K562 (cell line): ENCODE measurements at regions not wholly inside any gene's neighbourhood (a gene's known extent, or its start where the extent isn't known, plus 50 kb on each side); places are given as distances from the start of the nearest gene placed in this dataset.

Source experiments
- ATAC-seq: fragments of 200-7000 bp; cut with Tn5 transposase; 3 replicates; pipeline ENCODE4 v1.9.1; 2020; ENCODE audit warnings: moderate library complexity
- BruUV-seq: library from RNA; stranded (reverse); fragments of 400-500 nt; replicated peaks from 2 replicates; lab custom pipeline; 2021; lab: Mats Ljungman, UMichigan
- CTCF ChIA-PET: fragments of 300-600 bp; formaldehyde crosslinking; extraction: SDS; loops from one replicate; lab custom pipeline; 2021; ENCODE audit warnings: low intra/inter-chr PET ratio; lab: Yijun Ruan, JAX
- POLR2A ChIA-PET: fragments of 300-600, 350-650 bp; sonication (Branson Sonifier 250); formaldehyde crosslinking; extraction: SDS; loops from one replicate; lab custom pipeline; 2021; ENCODE audit warnings: antibody characterized with exemption, inconsistent platforms; lab: Yijun Ruan, JAX
- DNase-seq, 4 experiments: peaks; one replicate each; pipeline versions ENCODE4 v3.0.0 to v3.0.0-alpha.2; 2011 to 2018; ENCODE audit warnings: low spot score in 3 of 4, mixed read lengths in 3 of 4; ENCODE audit errors: extremely low read depth in 1 of 4
- FAIRE-seq: peaks from 2 replicates; lab custom pipeline; 2011; peaks lifted over from hg19 to GRCh38; lab: Jason Lieb, UNC
- H2AFZ ChIP-seq: 2 replicates; pipeline ENCODE4 v1.6.0; 2011; ENCODE audit warnings: low read depth, low read length, control low read depth, inconsistent platforms
- H3K27ac ChIP-seq: fragments of 200-600 bp; 3 replicates; pipeline ENCODE4 v1.8.0; 2011; ENCODE audit warnings: low read depth, mild to moderate bottlenecking, control low read depth, inconsistent platforms, low read length, moderate library complexity, mixed read lengths; ENCODE audit errors: extremely low read depth
- H3K27me3 ChIP-seq, 2 experiments: fragments of 300-600 bp in 1 of 2; 2 replicates in 1 of 2; 3 replicates in 1 of 2; pipeline versions ENCODE4 v1.6.0 to v1.8.0; 2011; ENCODE audit warnings: inconsistent platforms in 2 of 2, low read length in 2 of 2, mild to moderate bottlenecking in 1 of 2, mixed read lengths in 1 of 2, moderate library complexity in 1 of 2; ENCODE audit not compliant: control insufficient read depth in 2 of 2, insufficient read depth in 2 of 2
- H3K36me3 ChIP-seq: fragments of 300-600 bp; 3 replicates; pipeline ENCODE4 v1.8.0; 2011; ENCODE audit warnings: mild to moderate bottlenecking, low read length, inconsistent platforms; ENCODE audit not compliant: control insufficient read depth, insufficient read depth
- H3K4me1 ChIP-seq, 2 experiments: fragments of 200-600 bp in 1 of 2; replicated peaks in 1 of 2; 2 replicates in 1 of 2; 3 replicates in 1 of 2; pipeline versions ENCODE4 v1.5.1 to v1.8.0; 2011; ENCODE audit warnings: inconsistent platforms in 2 of 2, low read length in 2 of 2, mild to moderate bottlenecking in 1 of 2, mixed read lengths in 1 of 2, moderate library complexity in 1 of 2; ENCODE audit not compliant: control insufficient read depth in 2 of 2, insufficient read depth in 2 of 2
- H3K4me2 ChIP-seq: 2 replicates; pipeline ENCODE4 v1.6.1; 2011; ENCODE audit warnings: low read length, control low read depth, inconsistent platforms, mixed read lengths; ENCODE audit not compliant: insufficient read depth
- H3K4me3 ChIP-seq: fragments of 200-600 bp; sonication (generic), shearing (Covaris generic); 2 replicates; pipeline ENCODE4 v1.5.1; 2016; ENCODE audit warnings: control low read depth, inconsistent platforms
- H3K79me2 ChIP-seq: fragments of 200-600 bp; 3 replicates; pipeline ENCODE4 v1.8.0; 2011; ENCODE audit warnings: low read length, inconsistent platforms; ENCODE audit not compliant: control insufficient read depth, insufficient read depth
- H3K9ac ChIP-seq, 2 experiments: 2 replicates each; pipeline versions ENCODE4 v1.6.0 to v1.6.1; 2011; ENCODE audit warnings: low read depth in 2 of 2, low read length in 2 of 2, control low read depth in 1 of 2, inconsistent platforms in 1 of 2, mild to moderate bottlenecking in 1 of 2, mixed read lengths in 1 of 2; ENCODE audit not compliant: insufficient read depth in 1 of 2
- H3K9me1 ChIP-seq: one replicate; pipeline ENCODE4 v1.6.0; 2011; ENCODE audit warnings: inconsistent platforms, mild to moderate bottlenecking, low read length, moderate library complexity; ENCODE audit not compliant: control insufficient read depth, insufficient read depth
- H3K9me3 ChIP-seq: replicated peaks from 2 replicates; pipeline ENCODE4 v1.5.1; 2011; ENCODE audit warnings: low read depth, low read length, inconsistent platforms; ENCODE audit not compliant: control insufficient read depth, insufficient read depth
- H4K20me1 ChIP-seq: replicated peaks from 2 replicates; pipeline ENCODE4 v1.6.1; 2011; ENCODE audit warnings: low read length, inconsistent platforms, mixed read lengths; ENCODE audit not compliant: control insufficient read depth, insufficient read depth
- AFF4 ChIP-seq: sonication (generic); formaldehyde crosslinking; IDR thresholded peaks from 2 replicates; pipeline ENCODE4 v1.8.0; 2023; ENCODE audit warnings: mild to moderate bottlenecking, missing genetic modification reagents
- BACH1 ChIP-seq: fragments of 200-800 bp; sonication (Bioruptor generic); IDR thresholded peaks from 2 replicates; pipeline ENCODE4 v1.6.1; 2016; ENCODE audit warnings: missing genetic modification characterization, missing compliant biosample characterization
- CTCF ChIP-seq, 3 experiments: IDR thresholded peaks in 2 of 3; conservative IDR thresholded peaks in 1 of 3; 2 replicates each; pipeline ENCODE4 v1.5.1; 2011 to 2012; ENCODE audit warnings: low read length in 3 of 3, mild to moderate bottlenecking in 3 of 3, control low read depth in 2 of 3, improper control_type of control experiment in 1 of 3, inconsistent platforms in 1 of 3, low read depth in 1 of 3, mixed read lengths in 1 of 3, moderate library complexity in 1 of 3; ENCODE audit not compliant: insufficient read depth in 2 of 3
- E2F4 ChIP-seq: sonication (generic); formaldehyde crosslinking; IDR thresholded peaks from 2 replicates; pipeline ENCODE4 v1.8.0; 2022; ENCODE audit warnings: mild to moderate bottlenecking, low read depth, missing genetic modification reagents
- HDAC3 ChIP-seq: fragments of 450-650 bp; IDR thresholded peaks from 2 replicates; pipeline ENCODE4 v1.6.1; 2018; ENCODE audit warnings: borderline replicate concordance, mild to moderate bottlenecking, moderate library complexity; ENCODE audit not compliant: partially characterized antibody
- HDAC6 ChIP-seq: IDR thresholded peaks from 2 replicates; pipeline ENCODE4 v1.6.1; 2012; ENCODE audit warnings: low read depth, mild to moderate bottlenecking, control low read depth, inconsistent platforms, low read length, moderate library complexity
- KAT8 ChIP-seq: fragments of 450-650 bp; IDR thresholded peaks from 2 replicates; pipeline ENCODE4 v1.6.1; 2016; ENCODE audit warnings: low read depth, mild to moderate bottlenecking
- NFYB ChIP-seq: IDR thresholded peaks from 2 replicates; pipeline ENCODE4 v1.6.1; 2011; ENCODE audit warnings: mild to moderate bottlenecking, moderate library complexity; ENCODE audit not compliant: insufficient read length; ENCODE audit errors: extremely low read depth
- RAD21 ChIP-seq, 2 experiments: fragments of 250-450 bp in 1 of 2; fragments of 450-650 bp in 1 of 2; sonication (Bioruptor Pico) in 1 of 2; formaldehyde crosslinking in 1 of 2; IDR thresholded peaks in 1 of 2; conservative IDR thresholded peaks in 1 of 2; 2 replicates each; pipeline versions ENCODE4 v1.4.0 to v1.8.0; 2020 to 2022; ENCODE audit warnings: mild to moderate bottlenecking in 2 of 2, moderate library complexity in 1 of 2
- RB1 ChIP-seq: fragments of 450-650 bp; IDR thresholded peaks from 2 replicates; pipeline ENCODE4 v1.6.1; 2017; ENCODE audit warnings: low read depth, mild to moderate bottlenecking
- RBM22 ChIP-seq: fragments of 200-400 bp; formaldehyde crosslinking; IDR thresholded peaks from 2 replicates; pipeline ENCODE4 v1.6.1; 2018; ENCODE audit warnings: low read length, low read depth; ENCODE audit not compliant: poor library complexity, severe bottlenecking
- TAL1 ChIP-seq: fragments of 450-650 bp; IDR thresholded peaks from 2 replicates; pipeline ENCODE4 v1.6.1; 2016; ENCODE audit warnings: mild to moderate bottlenecking
- ZFP36 ChIP-seq: fragments of 150-350 bp; IDR thresholded peaks from 2 replicates; pipeline ENCODE4 v1.6.1; 2018; ENCODE audit warnings: low read length, low read depth; ENCODE audit not compliant: partially characterized antibody
- ZNF764 ChIP-seq: fragments of 250-450 bp; sonication (Bioruptor Pico); IDR thresholded peaks from 2 replicates; pipeline ENCODE4 v1.4.0; 2020; ENCODE audit warnings: low read depth, mild to moderate bottlenecking, moderate library complexity
- WGBS: fragments of 100-300 bp; shearing (Covaris generic); methylation state at CpG from one replicate; pipeline ENCODE4 v1.1.6; 2016; ENCODE audit warnings: low coverage, mixed read lengths; ENCODE audit not compliant: insufficient coverage; ENCODE audit errors: missing lambda C conversion rate; 5-methylcytosine and 5-hydroxymethylcytosine counted together
- in situ Hi-C: fragments of 300-500 bp; cut with MboI; formaldehyde crosslinking; loops from 4 replicates; pipeline ENCODE4 v1.15.0; 2018; ENCODE audit warnings: inconsistent platforms, mixed read lengths
- intact Hi-C: fragments of 100-400 bp; cut with micrococcal nuclease; formaldehyde crosslinking; loops from 2 replicates; pipeline ENCODE4 v1.14.2; 2022

GRCh38 chr1:213374369-213374768 is 323.3 kb downstream of the RPS6KC1 start:
- no peaks in the 10 kb centered on the region for H3K36me3 ChIP-seq
- no peak overlapping the region for H3K27ac ChIP-seq
- 15% methylated on average over 5 of the region's 5 CpGs for WGBS
- in situ Hi-C loops = no loop called here
- H3K9me3 ChIP-seq = no peaks in the 10 kb centered on the region
- no peak overlapping the region for H3K9ac ChIP-seq
- H3K4me1 ChIP-seq = no peaks in the 10 kb centered on the region
- BruUV-seq = no TSS peak
- intact Hi-C loops = loop anchor here (1.0 to 10.0 kb wide), 4 partner anchors 132 to 749 kb away; no protein-coding TSS in a partner anchor
- ChIA-PET CTCF (no interaction called here), POLR2A (no interaction called here)
- H3K9me1 ChIP-seq = no peaks in the 10 kb centered on the region
- H3K79me2 ChIP-seq = no peaks in the 10 kb centered on the region
- peaks cover 3 to 8% of the 10 kb centered on the region in 2 experiments; a peak in 4 of 5 replicates for H3K27me3 ChIP-seq
- FAIRE-seq = peak; percentile 92
- peak; percentile 77 to 83 (median 82) for DNase-seq
- no peak overlapping the region for H3K4me2 ChIP-seq
- H4K20me1 ChIP-seq = no peaks in the 10 kb centered on the region
- H2AFZ ChIP-seq = peak overlapping the region; percentile 5; the same call in 1 of the 2 replicates
- peak; percentile 95 for ATAC-seq
- H3K4me3 ChIP-seq = no peak overlapping the region
- TF ChIP-seq RAD21 (CRISPR knock-in tag; conservative IDR thresholded peaks at IDR 0.05 in 1 of 2, IDR thresholded peaks at IDR 0.05 in 1 of 2) = peak; percentile 73 to 86
- no peak for TF ChIP-seq BACH1 (tag)
- no peak for TF ChIP-seq ZFP36
- peak; percentile 79 to 94 (median 89) for TF ChIP-seq CTCF (IDR thresholded peaks at IDR 0.05 in 2 of 3, conservative IDR thresholded peaks at IDR 0.05 in 1 of 3; ENCODE audit: insufficient read depth in 2 of 3, low read depth in 1 of 3, low read length in 3 of 3)
- TF ChIP-seq HDAC3 = no peak
- TF ChIP-seq RBM22 = no peak
- no peak for TF ChIP-seq AFF4 (CRISPR knock-in tag)
- peak; percentile 42; the same call in 1 of the 2 replicates for TF ChIP-seq RB1
- TF ChIP-seq E2F4 (CRISPR knock-in tag) = no peak
- no peak for TF ChIP-seq TAL1
- TF ChIP-seq KAT8 = no peak
- no peak for TF ChIP-seq HDAC6
- TF ChIP-seq ZNF764 (CRISPR knock-in tag) = no peak
- no peak for TF ChIP-seq NFYB
